ENCODE measurements at regions not wholly inside any gene's neighbourhood (a gene's known extent, or its start where the extent isn't known, plus 50 kb on each side); places are given as distances from the start of the nearest gene placed in this dataset.

DNA sequence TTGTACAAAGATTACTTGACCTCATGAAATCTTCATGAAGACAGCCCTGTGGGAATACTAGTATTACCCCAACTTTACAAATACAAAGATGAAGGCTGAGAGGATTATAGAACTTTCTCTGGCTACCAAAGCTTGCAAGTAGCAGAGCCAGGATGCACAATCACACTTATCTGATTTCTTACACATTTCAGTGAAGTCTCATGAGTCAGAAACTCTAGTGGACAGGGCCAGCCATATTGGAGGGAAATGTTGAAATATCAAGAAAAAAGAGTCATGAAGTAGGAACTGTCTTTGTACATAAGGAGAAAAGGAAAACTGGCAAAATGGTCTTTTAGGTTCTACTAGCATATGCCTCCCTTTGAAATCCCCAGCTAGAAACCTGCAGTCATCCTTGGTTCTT is 369.6 kb upstream of the WWC1 start:
- Histone ChIP-seq H3K4me3 (ENCODE audit: insufficient read depth, low read length) (no peak overlapping the region), H3K27me3 (ENCODE audit: insufficient read depth, low read length) (no peaks in the 10 kb centered on the region), H3K4me1 (ENCODE audit: insufficient read depth, low read length) (no peaks in the 10 kb centered on the region), H2AFZ (ENCODE audit: low read length) (no peak overlapping the region), H4K20me1 (ENCODE audit: insufficient read depth, low read length) (no peaks in the 10 kb centered on the region), H3K27ac (ENCODE audit: low read depth, low read length) (no peak overlapping the region), H3K36me3 (ENCODE audit: insufficient read depth, low read length) (no peaks in the 10 kb centered on the region), H3K79me2 (ENCODE audit: insufficient read depth, low read length) (no peaks in the 10 kb centered on the region), H3K9me3 (ENCODE audit: low read depth, low read length) (no peaks in the 10 kb centered on the region), H3K4me2 (ENCODE audit: insufficient read depth, low read length) (no peak overlapping the region)
- no peak for TF ChIP-seq CTCF (IDR thresholded peaks at IDR 0.05; ENCODE audit: extremely low read depth, low read depth, low read length)
- no peak for DNase-seq (ENCODE audit: insufficient read length, low spot score, missing footprints)

- H3K4me3 ChIP-seq (ENCODE audit: insufficient read depth, low read length), result no peak overlapping the region
- no peaks in the 10 kb centered on the region for H4K20me1 ChIP-seq (ENCODE audit: insufficient read depth, low read length)
- H3K27me3 ChIP-seq (ENCODE audit: insufficient read depth, low read length), result no peaks in the 10 kb centered on the region
- H3K27ac ChIP-seq (ENCODE audit: low read depth, low read length), result no peak overlapping the region
- H3K79me2 ChIP-seq (ENCODE audit: insufficient read depth, low read length), result no peaks in the 10 kb centered on the region
- no peaks in the 10 kb centered on the region for H3K36me3 ChIP-seq (ENCODE audit: insufficient read depth, low read length)
- no peak for TF ChIP-seq CTCF (IDR thresholded peaks at IDR 0.05; ENCODE audit: extremely low read depth, low read depth, low read length)
- no peak overlapping the region for H3K4me2 ChIP-seq (ENCODE audit: insufficient read depth, low read length)
- no peak for DNase-seq (ENCODE audit: insufficient read length, low spot score, missing footprints)
- H3K9me3 ChIP-seq (ENCODE audit: low read depth, low read length), result no peaks in the 10 kb centered on the region
- H2AFZ ChIP-seq (ENCODE audit: low read length), result no peak overlapping the region
- no peaks in the 10 kb centered on the region for H3K4me1 ChIP-seq (ENCODE audit: insufficient read depth, low read length)
These were observed 368.0 kb upstream of the WWC1 start for GRCh38 chr5:167923396-167923795.

DNA sequence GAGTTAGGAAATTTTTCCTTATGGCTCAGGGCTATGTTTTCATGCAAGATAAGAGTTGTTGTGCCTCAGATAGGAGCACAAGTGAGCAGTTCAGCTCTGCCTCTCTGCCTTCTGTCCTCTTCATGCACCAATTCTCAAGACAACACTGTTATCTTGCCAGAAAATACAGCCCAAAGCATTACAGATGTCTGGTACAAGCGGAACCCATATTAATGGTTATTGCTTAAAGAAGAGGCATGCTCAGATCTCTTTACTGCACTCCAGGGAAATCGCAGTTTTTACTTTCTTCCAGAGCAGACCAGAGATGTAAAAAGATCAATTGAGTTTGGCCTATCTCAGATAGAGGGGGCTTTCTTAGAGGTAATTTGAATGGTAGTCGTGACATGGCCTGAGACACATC is 361.6 kb upstream of the WWC1 start:
- no peak for TF ChIP-seq CTCF (IDR thresholded peaks at IDR 0.05; ENCODE audit: extremely low read depth, low read depth, low read length)
- no peak overlapping the region for H3K4me2 ChIP-seq (ENCODE audit: insufficient read depth, low read length)
- H3K27ac ChIP-seq (ENCODE audit: low read depth, low read length), result no peak overlapping the region
- no peaks in the 10 kb centered on the region for H3K36me3 ChIP-seq (ENCODE audit: insufficient read depth, low read length)
- H4K20me1 ChIP-seq (ENCODE audit: insufficient read depth, low read length), result no peaks in the 10 kb centered on the region
- H3K9me3 ChIP-seq (ENCODE audit: low read depth, low read length), result no peaks in the 10 kb centered on the region
- H2AFZ ChIP-seq (ENCODE audit: low read length), result no peak overlapping the region
- peaks cover 5% of the 10 kb centered on the region for H3K4me1 ChIP-seq (ENCODE audit: insufficient read depth, low read length)
- no peaks in the 10 kb centered on the region for H3K79me2 ChIP-seq (ENCODE audit: insufficient read depth, low read length)
- no peaks in the 10 kb centered on the region for H3K27me3 ChIP-seq (ENCODE audit: insufficient read depth, low read length)
- H3K4me3 ChIP-seq (ENCODE audit: insufficient read depth, low read length), result no peak overlapping the region
- no peak for DNase-seq (ENCODE audit: insufficient read length, low spot score, missing footprints)

- Histone ChIP-seq H3K27me3 (ENCODE audit: insufficient read depth, low read length) (no peaks in the 10 kb centered on the region), H3K4me1 (ENCODE audit: insufficient read depth, low read length) (peaks cover 5% of the 10 kb centered on the region), H3K9me3 (ENCODE audit: low read depth, low read length) (no peaks in the 10 kb centered on the region), H3K27ac (ENCODE audit: low read depth, low read length) (peak overlapping the region; percentile 79), H3K4me2 (ENCODE audit: insufficient read depth, low read length) (peak overlapping the region; percentile 77), H4K20me1 (ENCODE audit: insufficient read depth, low read length) (no peaks in the 10 kb centered on the region), H3K36me3 (ENCODE audit: insufficient read depth, low read length) (no peaks in the 10 kb centered on the region), H3K79me2 (ENCODE audit: insufficient read depth, low read length) (no peaks in the 10 kb centered on the region), H2AFZ (ENCODE audit: low read length) (peak overlapping the region; percentile 79), H3K4me3 (ENCODE audit: insufficient read depth, low read length) (peak overlapping the region; percentile 44)
- no peak for DNase-seq (ENCODE audit: insufficient read length, low spot score, missing footprints)
- no peak for TF ChIP-seq CTCF (IDR thresholded peaks at IDR 0.05; ENCODE audit: extremely low read depth, low read depth, low read length)
These were observed 356.9 kb upstream of the WWC1 start for GRCh38 chr5:167934551-167934971.
